SK-N-SH (cell line): ENCODE measurements at regions not wholly inside any gene's neighbourhood (a gene's known extent, or its start where the extent isn't known, plus 50 kb on each side); places are given as distances from the start of the nearest gene placed in this dataset.

Experiments
- EZH2phosphoT487 ChIP-seq: fragments of 200-600 bp; sonication (generic); IDR thresholded peaks from 2 replicates; pipeline ENCODE4 v1.6.1; 2017; ENCODE audit warnings: low read depth, mixed run types, mild to moderate bottlenecking, antibody characterized with exemption, moderate library complexity, borderline replicate concordance
- GABPA ChIP-seq: IDR thresholded peaks from 2 replicates; pipeline ENCODE4 v1.4.0; 2012; ENCODE audit warnings: low read depth, mild to moderate bottlenecking
- JUND ChIP-seq: IDR thresholded peaks from 2 replicates; pipeline ENCODE4 v1.4.0; 2012
- MEF2A ChIP-seq: IDR thresholded peaks from 2 replicates; pipeline ENCODE4 v1.4.0; 2012; ENCODE audit warnings: low read depth, borderline replicate concordance
- MXI1 ChIP-seq: IDR thresholded peaks from 2 replicates; pipeline ENCODE4 v1.6.1; 2012; ENCODE audit warnings: mild to moderate bottlenecking, low read depth, low read length, improper control_type of control experiment
- NFIC ChIP-seq: IDR thresholded peaks from 2 replicates; pipeline ENCODE4 v1.4.0; 2012; ENCODE audit warnings: borderline replicate concordance
- POLR2AphosphoS5 ChIP-seq: IDR thresholded peaks from 2 replicates; pipeline ENCODE4 v1.6.1; 2012; ENCODE audit warnings: low read depth, low read length
- RFX5 ChIP-seq: IDR thresholded peaks from 2 replicates; pipeline ENCODE4 v1.6.1; 2012; ENCODE audit warnings: mild to moderate bottlenecking, improper control_type of control experiment, low read length
- RXRA ChIP-seq: IDR thresholded peaks from 2 replicates; pipeline ENCODE4 v1.4.0; 2012; ENCODE audit warnings: low read depth, mild to moderate bottlenecking, borderline replicate concordance
- SIN3A ChIP-seq: IDR thresholded peaks from 2 replicates; pipeline ENCODE4 v1.6.1; 2012; ENCODE audit warnings: low read depth, mild to moderate bottlenecking, low read length, moderate library complexity, borderline replicate concordance
- TF ChIP-seq, protein P1 (sequence below): fragments of 200-600 bp; sonication (generic); IDR thresholded peaks from 2 replicates; pipeline ENCODE4 v1.6.1; 2017; ENCODE audit warnings: antibody characterized with exemption, mild to moderate bottlenecking, moderate library complexity
- TF ChIP-seq, protein P2 (sequence below): fragments of 150-350 bp; IDR thresholded peaks from 2 replicates; pipeline ENCODE4 v1.6.1; 2016; ENCODE audit warnings: mild to moderate bottlenecking, low read depth, low read length

DNA sequence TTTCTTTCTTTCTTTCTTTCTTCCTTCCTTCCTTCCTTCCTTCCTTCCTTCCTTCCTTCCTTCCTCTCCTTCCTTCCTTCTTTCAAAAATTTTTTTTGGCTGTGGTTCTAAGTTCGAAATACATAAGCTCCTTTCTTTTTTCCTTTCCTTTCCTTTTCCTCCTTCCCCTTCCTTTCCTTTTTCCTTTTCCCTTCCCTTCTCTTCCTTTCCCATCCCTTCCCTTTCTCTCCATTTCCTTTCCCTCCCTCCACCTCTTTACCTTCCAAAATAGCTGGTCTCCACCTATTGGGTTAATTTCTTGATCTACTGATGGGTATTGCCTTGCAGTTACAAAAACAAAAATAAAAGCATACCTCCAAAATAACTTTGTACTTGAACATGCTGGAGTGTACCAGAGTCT is 73.4 kb upstream of the GPRIN3 start:
- TF ChIP-seq, protein P1, sequence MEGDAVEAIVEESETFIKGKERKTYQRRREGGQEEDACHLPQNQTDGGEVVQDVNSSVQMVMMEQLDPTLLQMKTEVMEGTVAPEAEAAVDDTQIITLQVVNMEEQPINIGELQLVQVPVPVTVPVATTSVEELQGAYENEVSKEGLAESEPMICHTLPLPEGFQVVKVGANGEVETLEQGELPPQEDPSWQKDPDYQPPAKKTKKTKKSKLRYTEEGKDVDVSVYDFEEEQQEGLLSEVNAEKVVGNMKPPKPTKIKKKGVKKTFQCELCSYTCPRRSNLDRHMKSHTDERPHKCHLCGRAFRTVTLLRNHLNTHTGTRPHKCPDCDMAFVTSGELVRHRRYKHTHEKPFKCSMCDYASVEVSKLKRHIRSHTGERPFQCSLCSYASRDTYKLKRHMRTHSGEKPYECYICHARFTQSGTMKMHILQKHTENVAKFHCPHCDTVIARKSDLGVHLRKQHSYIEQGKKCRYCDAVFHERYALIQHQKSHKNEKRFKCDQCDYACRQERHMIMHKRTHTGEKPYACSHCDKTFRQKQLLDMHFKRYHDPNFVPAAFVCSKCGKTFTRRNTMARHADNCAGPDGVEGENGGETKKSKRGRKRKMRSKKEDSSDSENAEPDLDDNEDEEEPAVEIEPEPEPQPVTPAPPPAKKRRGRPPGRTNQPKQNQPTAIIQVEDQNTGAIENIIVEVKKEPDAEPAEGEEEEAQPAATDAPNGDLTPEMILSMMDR: no peak
- TF ChIP-seq RXRA: no peak
- no peak for TF ChIP-seq SIN3A
- no peak for TF ChIP-seq MXI1
- no peak for TF ChIP-seq NFIC
- no peak for TF ChIP-seq MEF2A
- TF ChIP-seq, protein P2, sequence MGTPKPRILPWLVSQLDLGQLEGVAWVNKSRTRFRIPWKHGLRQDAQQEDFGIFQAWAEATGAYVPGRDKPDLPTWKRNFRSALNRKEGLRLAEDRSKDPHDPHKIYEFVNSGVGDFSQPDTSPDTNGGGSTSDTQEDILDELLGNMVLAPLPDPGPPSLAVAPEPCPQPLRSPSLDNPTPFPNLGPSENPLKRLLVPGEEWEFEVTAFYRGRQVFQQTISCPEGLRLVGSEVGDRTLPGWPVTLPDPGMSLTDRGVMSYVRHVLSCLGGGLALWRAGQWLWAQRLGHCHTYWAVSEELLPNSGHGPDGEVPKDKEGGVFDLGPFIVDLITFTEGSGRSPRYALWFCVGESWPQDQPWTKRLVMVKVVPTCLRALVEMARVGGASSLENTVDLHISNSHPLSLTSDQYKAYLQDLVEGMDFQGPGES: no peak
- no peak for TF ChIP-seq EZH2phosphoT487
- no peak for TF ChIP-seq POLR2AphosphoS5
- TF ChIP-seq RFX5: no peak
- no peak for TF ChIP-seq JUND
- no peak for TF ChIP-seq GABPA
